H9 (cell line): ENCODE measurements at regions not wholly inside any gene's neighbourhood (a gene's known extent, or its start where the extent isn't known, plus 50 kb on each side); places are given as distances from the start of the nearest gene placed in this dataset.

ENCODE experiments used
- DNase-seq: peaks from one replicate; pipeline ENCODE4 v3.0.0-alpha.2; 2017
- H2AFZ ChIP-seq: one replicate; pipeline ENCODE4 v1.6.1; 2013; ENCODE audit warnings: mild to moderate bottlenecking, low read length, control low read depth, moderate library complexity
- H2AK5ac ChIP-seq: 2 replicates; pipeline ENCODE4 v1.6.1; 2013; ENCODE audit warnings: low read length, control low read depth, mixed read lengths; ENCODE audit not compliant: insufficient read length
- H2BK120ac ChIP-seq: one replicate; pipeline ENCODE4 v1.6.1; 2013; ENCODE audit warnings: low read depth, mild to moderate bottlenecking, low read length, control low read depth, inconsistent platforms; ENCODE audit not compliant: poor library complexity, severe bottlenecking
- H2BK12ac ChIP-seq: 2 replicates; pipeline ENCODE4 v1.6.1; 2013; ENCODE audit warnings: low read length, control low read depth, mixed read lengths, low read depth; ENCODE audit not compliant: insufficient read length
- H2BK15ac ChIP-seq: 2 replicates; pipeline ENCODE4 v1.6.1; 2013; ENCODE audit warnings: low read depth, low read length, control low read depth
- H2BK20ac ChIP-seq: one replicate; pipeline ENCODE4 v1.6.1; 2013; ENCODE audit warnings: low read depth, mild to moderate bottlenecking, low read length, control low read depth, inconsistent platforms; ENCODE audit not compliant: poor library complexity, severe bottlenecking
- H2BK5ac ChIP-seq: 2 replicates; pipeline ENCODE4 v1.6.1; 2013; ENCODE audit warnings: low read length, control low read depth, mixed read lengths; ENCODE audit not compliant: insufficient read length
- H3K14ac ChIP-seq: 2 replicates; pipeline ENCODE4 v1.6.1; 2013; ENCODE audit warnings: low read length, control low read depth; ENCODE audit not compliant: insufficient read depth
- H3K18ac ChIP-seq: 2 replicates; pipeline ENCODE4 v1.6.1; 2013; ENCODE audit warnings: low read depth, mild to moderate bottlenecking, mixed read lengths, low read length, control low read depth; ENCODE audit not compliant: insufficient read length
- H3K23ac ChIP-seq: 2 replicates; pipeline ENCODE4 v1.6.1; 2013; ENCODE audit warnings: low read length, control low read depth, mixed read lengths, low read depth; ENCODE audit not compliant: insufficient read length
- H3K23me2 ChIP-seq: 2 replicates; pipeline ENCODE4 v1.6.1; 2013; ENCODE audit warnings: low read depth, mild to moderate bottlenecking, mixed read lengths, low read length, control low read depth; ENCODE audit not compliant: insufficient read length, poor library complexity, severe bottlenecking
- H3K27ac ChIP-seq: 2 replicates; pipeline ENCODE4 v1.5.1; 2013; ENCODE audit warnings: low read length, control low read depth, mixed read lengths, low read depth; ENCODE audit not compliant: insufficient read length
- H3K27me3 ChIP-seq: 2 replicates; pipeline ENCODE4 v1.6.1; 2013; ENCODE audit warnings: low read length, control low read depth, inconsistent platforms; ENCODE audit not compliant: insufficient read depth
- H3K4ac ChIP-seq: 2 replicates; pipeline ENCODE4 v1.6.1; 2013; ENCODE audit warnings: low read depth, mild to moderate bottlenecking, control low read depth, inconsistent platforms, low read length, moderate library complexity
- H3K4me1 ChIP-seq: 2 replicates; pipeline ENCODE4 v1.6.1; 2013; ENCODE audit warnings: low read length, control low read depth, inconsistent platforms; ENCODE audit not compliant: insufficient read depth
- H3K4me2 ChIP-seq: 2 replicates; pipeline ENCODE4 v1.6.1; 2013; ENCODE audit warnings: low read length, control low read depth, mixed read lengths; ENCODE audit not compliant: insufficient read length, insufficient read depth
- H3K56ac ChIP-seq: 2 replicates; pipeline ENCODE4 v1.6.1; 2013; ENCODE audit warnings: low read depth, mild to moderate bottlenecking, mixed read lengths, low read length, control low read depth; ENCODE audit not compliant: insufficient read length
- H3K79me1 ChIP-seq: 2 replicates; pipeline ENCODE4 v1.6.1; 2013; ENCODE audit warnings: low read depth, mild to moderate bottlenecking, moderate library complexity, low read length, control low read depth, inconsistent platforms; ENCODE audit not compliant: insufficient read depth, poor library complexity, severe bottlenecking
- H3K79me2 ChIP-seq: 2 replicates; pipeline ENCODE4 v1.6.1; 2013; ENCODE audit warnings: low read length, control low read depth, inconsistent platforms; ENCODE audit not compliant: insufficient read depth
- H3K9ac ChIP-seq: 2 replicates; pipeline ENCODE4 v1.6.1; 2013; ENCODE audit warnings: low read length, control low read depth, mixed read lengths; ENCODE audit not compliant: insufficient read length; ENCODE audit errors: extremely low read depth
- H3K9me3 ChIP-seq: one replicate; pipeline ENCODE4 v1.6.1; 2013; ENCODE audit warnings: low read depth, low read length, inconsistent platforms; ENCODE audit not compliant: control insufficient read depth
- H3T11ph ChIP-seq: one replicate; pipeline ENCODE4 v1.6.1; 2013; ENCODE audit warnings: mild to moderate bottlenecking, low read length, control low read depth, inconsistent platforms
- H4K20me1 ChIP-seq: one replicate; pipeline ENCODE4 v1.6.1; 2013; ENCODE audit not compliant: control insufficient read depth, insufficient read length, insufficient read depth
- H4K5ac ChIP-seq: 2 replicates; pipeline ENCODE4 v1.6.1; 2013; ENCODE audit warnings: low read depth, mild to moderate bottlenecking, mixed read lengths, low read length, control low read depth; ENCODE audit not compliant: insufficient read length
- H4K8ac ChIP-seq: replicated peaks from 2 replicates; pipeline ENCODE4 v1.6.1; 2013; ENCODE audit warnings: low read length, control low read depth, mixed read lengths, low read depth; ENCODE audit not compliant: insufficient read length
- H4K91ac ChIP-seq: 2 replicates; pipeline ENCODE4 v1.6.1; 2013; ENCODE audit warnings: low read depth, mild to moderate bottlenecking, moderate library complexity, mixed read lengths, low read length, control low read depth; ENCODE audit not compliant: insufficient read length
- H3K27ac Mint-ChIP-seq, 3 experiments: 2 replicates in 2 of 3; 3 replicates in 1 of 3; pipeline ENCODE4 v1.8.0; 2020 to 2021; ENCODE audit warnings: mixed read lengths in 3 of 3, mild to moderate bottlenecking in 1 of 3, moderate library complexity in 1 of 3
- H3K27me3 Mint-ChIP-seq: 2 replicates; pipeline ENCODE4 v1.8.0; 2021; ENCODE audit warnings: low read depth, mild to moderate bottlenecking, moderate library complexity, mixed read lengths
- H3K36me3 Mint-ChIP-seq, 3 experiments: 2 replicates in 2 of 3; 3 replicates in 1 of 3; pipeline ENCODE4 v1.8.0; 2020 to 2021; ENCODE audit warnings: low read depth in 3 of 3, mixed read lengths in 3 of 3; ENCODE audit not compliant: insufficient read depth in 1 of 3
- H3K4me1 Mint-ChIP-seq, 2 experiments: 2 replicates each; pipeline ENCODE4 v1.8.0; 2020; ENCODE audit warnings: mixed read lengths in 2 of 2
- H3K4me3 Mint-ChIP-seq, 2 experiments: 2 replicates in 1 of 2; 3 replicates in 1 of 2; pipeline ENCODE4 v1.8.0; 2020 to 2021; ENCODE audit warnings: mild to moderate bottlenecking in 2 of 2, mixed read lengths in 2 of 2, moderate library complexity in 1 of 2
- H3K9me3 Mint-ChIP-seq, 2 experiments: 2 replicates in 1 of 2; 3 replicates in 1 of 2; pipeline ENCODE4 v1.8.0; 2020; ENCODE audit warnings: mild to moderate bottlenecking in 2 of 2, mixed read lengths in 2 of 2, moderate library complexity in 1 of 2
- CTCF ChIP-seq: fragments of 200-600 bp; sonication (generic); conservative IDR thresholded peaks from 3 replicates; pipeline ENCODE4 v1.8.0; 2021; ENCODE audit warnings: antibody characterized with exemption, mild to moderate bottlenecking
- WGBS: extraction: QIAGEN DNeasy Blood & Tissue Kit; methylation state at CpG from one replicate; pipeline ENCODE4 v1.1.7; 2013; ENCODE audit warnings: missing lambda C conversion rate, low lambda C conversion rate, mixed read lengths; ENCODE audit not compliant: insufficient read length; ENCODE audit errors: extremely low coverage; 5-methylcytosine and 5-hydroxymethylcytosine counted together

- Mint-ChIP-seq H3K27me3 (no peaks in the 10 kb centered on the region), H3K9me3 (peaks cover 2 to 5% of the 10 kb centered on the region in 2 experiments; a peak in 3 of 5 replicates), H3K4me3 (no peak overlapping the region), H3K4me1 (no peaks in the 10 kb centered on the region), H3K27ac (no peak overlapping the region), H3K36me3 (peaks cover 0 to 6% (median 0%) of the 10 kb centered on the region in 3 experiments; a peak in 3 of 7 replicates)
- no peaks in the 10 kb centered on the region for H3K27me3 ChIP-seq
- no peak overlapping the region for H3K9ac ChIP-seq
- H4K8ac ChIP-seq, result no peak overlapping the region
- no peak for TF ChIP-seq CTCF
- no peak overlapping the region for H3K23ac ChIP-seq
- H3K9me3 ChIP-seq, result no peaks in the 10 kb centered on the region
- H4K20me1 ChIP-seq, result no peaks in the 10 kb centered on the region
- H3K14ac ChIP-seq, result no peak overlapping the region
- no peak overlapping the region for H2BK5ac ChIP-seq
- H2AFZ ChIP-seq, result no peak overlapping the region
- H3K56ac ChIP-seq, result no peak overlapping the region
- H2BK15ac ChIP-seq, result no peak overlapping the region
- no CpG with 5 or more reads among the region's 6 CpGs for WGBS
- DNase-seq, result no peak
- no peak overlapping the region for H4K5ac ChIP-seq
- H4K91ac ChIP-seq, result no peak overlapping the region
- no peaks in the 10 kb centered on the region for H3K4me1 ChIP-seq
- H3K4ac ChIP-seq, result no peak overlapping the region
- H2BK20ac ChIP-seq, result no peak overlapping the region
- H3K27ac ChIP-seq, result no peak overlapping the region
- no peaks in the 10 kb centered on the region for H3K79me2 ChIP-seq
- H2BK12ac ChIP-seq, result no peak overlapping the region
- no peaks in the 10 kb centered on the region for H3K23me2 ChIP-seq
- H2AK5ac ChIP-seq, result no peak overlapping the region
- no peaks in the 10 kb centered on the region for H3K79me1 ChIP-seq
- no peak overlapping the region for H3K18ac ChIP-seq
- H2BK120ac ChIP-seq, result no peak overlapping the region
- no peak overlapping the region for H3T11ph ChIP-seq
- no peak overlapping the region for H3K4me2 ChIP-seq
Measured at GRCh38 chr4:28842271-28842670, 1877.9 kb upstream of the PCDH7 start.
